Transverse colon (tissue), 4 donors: ENCODE measurements at regions not wholly inside any gene's neighbourhood (a gene's known extent, or its start where the extent isn't known, plus 50 kb on each side); places are given as distances from the start of the nearest gene placed in this dataset.

ENCODE experiments used
- POLR2AphosphoS5 ChIP-seq, 3 donors: sonication (generic); formaldehyde crosslinking; IDR thresholded peaks; one replicate each; pipeline ENCODE4 v1.6.1; 2016; ENCODE audit warnings: antibody characterized with exemption in 3 of 3
- TF ChIP-seq, protein P1 (sequence below), 5 experiments: fragments of 200-600 bp in 3 of 5; fragments of 450-650 bp in 2 of 5; sonication (generic) in 3 of 5; IDR thresholded peaks; 1 replicate in 2 of 5; 2 replicates in 3 of 5; pipeline ENCODE4 v1.5.1; 2016 to 2017; ENCODE audit warnings: antibody characterized with exemption in 5 of 5, inconsistent platforms in 3 of 5, mild to moderate bottlenecking in 2 of 5, moderate library complexity in 1 of 5

DNA sequence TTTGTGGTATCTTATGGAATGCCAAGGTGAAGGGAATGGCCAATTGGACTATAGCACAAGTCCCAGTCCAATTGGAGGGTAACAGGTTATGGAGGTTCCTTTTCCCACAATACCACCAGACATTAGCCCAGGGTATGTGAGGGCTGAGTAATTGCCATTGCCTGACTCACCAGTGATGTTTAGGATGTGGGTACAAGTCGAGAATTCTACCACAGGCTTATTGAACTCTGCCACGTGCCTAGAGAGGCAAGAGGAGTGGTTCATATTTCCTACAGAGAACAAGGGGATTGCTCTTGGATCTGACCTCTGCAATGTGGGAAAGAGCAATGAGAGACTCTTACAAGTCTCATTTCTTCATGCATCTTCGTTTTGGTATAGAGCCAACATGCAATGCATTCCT is 85.0 kb upstream of the XCR1 start:
- TF ChIP-seq, protein P1, sequence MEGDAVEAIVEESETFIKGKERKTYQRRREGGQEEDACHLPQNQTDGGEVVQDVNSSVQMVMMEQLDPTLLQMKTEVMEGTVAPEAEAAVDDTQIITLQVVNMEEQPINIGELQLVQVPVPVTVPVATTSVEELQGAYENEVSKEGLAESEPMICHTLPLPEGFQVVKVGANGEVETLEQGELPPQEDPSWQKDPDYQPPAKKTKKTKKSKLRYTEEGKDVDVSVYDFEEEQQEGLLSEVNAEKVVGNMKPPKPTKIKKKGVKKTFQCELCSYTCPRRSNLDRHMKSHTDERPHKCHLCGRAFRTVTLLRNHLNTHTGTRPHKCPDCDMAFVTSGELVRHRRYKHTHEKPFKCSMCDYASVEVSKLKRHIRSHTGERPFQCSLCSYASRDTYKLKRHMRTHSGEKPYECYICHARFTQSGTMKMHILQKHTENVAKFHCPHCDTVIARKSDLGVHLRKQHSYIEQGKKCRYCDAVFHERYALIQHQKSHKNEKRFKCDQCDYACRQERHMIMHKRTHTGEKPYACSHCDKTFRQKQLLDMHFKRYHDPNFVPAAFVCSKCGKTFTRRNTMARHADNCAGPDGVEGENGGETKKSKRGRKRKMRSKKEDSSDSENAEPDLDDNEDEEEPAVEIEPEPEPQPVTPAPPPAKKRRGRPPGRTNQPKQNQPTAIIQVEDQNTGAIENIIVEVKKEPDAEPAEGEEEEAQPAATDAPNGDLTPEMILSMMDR (IDR thresholded peaks at IDR 0.05) = no peak
- TF ChIP-seq POLR2AphosphoS5 (IDR thresholded peaks at IDR 0.05) = no peak
